ENCODE measurements at regions not wholly inside any gene's neighbourhood (a gene's known extent, or its start where the extent isn't known, plus 50 kb on each side); places are given as distances from the start of the nearest gene placed in this dataset.
"Not testable (repeated sequence)": the region's sequence is repeated elsewhere in the genome, so short reads cannot be mapped to it uniquely, and the experiment has no call there.

DNA sequence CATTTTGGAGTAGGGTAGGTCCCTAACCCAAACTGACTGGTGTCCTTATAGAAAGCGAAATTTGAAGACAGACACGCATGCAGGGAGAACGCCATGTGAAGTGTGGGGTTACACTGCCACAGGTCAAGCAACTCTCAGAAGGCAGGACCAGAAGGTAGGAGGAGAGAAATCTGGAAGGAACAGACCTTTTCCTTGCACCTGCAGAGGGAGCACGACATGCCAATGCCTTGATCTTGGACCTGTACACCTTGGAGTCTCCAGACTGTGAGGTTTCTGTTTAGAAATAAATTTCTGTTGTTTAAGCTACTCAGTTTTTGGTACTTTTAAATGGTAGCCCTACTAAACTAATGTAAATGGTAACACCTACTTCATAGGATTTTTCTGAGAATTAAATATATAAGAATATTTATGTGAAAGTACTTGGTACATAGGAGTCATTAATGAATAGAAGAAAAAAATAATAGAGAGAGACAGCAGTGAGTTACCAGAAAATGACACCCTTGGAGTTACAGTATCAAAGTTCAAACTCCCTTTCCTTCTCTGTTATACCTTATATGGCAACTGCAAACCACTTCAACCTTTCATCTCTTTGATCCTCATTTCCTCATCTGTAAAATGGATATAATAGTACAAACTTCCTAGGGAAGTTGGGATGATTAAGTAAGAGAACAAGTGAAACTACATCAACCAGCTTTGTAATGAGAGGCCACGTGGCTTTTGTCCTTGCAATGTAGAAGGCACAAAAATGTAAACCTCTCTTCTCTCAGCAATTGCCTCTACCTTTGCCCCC lies 184.9 kb upstream of the PARD3B start:
- DNase-seq (ENCODE audit: low read depth in 3 of 3), result no peak

- DNase-seq (ENCODE audit: low read depth in 3 of 3), result no peak
These were observed 183.5 kb upstream of the PARD3B start for GRCh38 chr2:204361738-204362137.

- no peak for DNase-seq (ENCODE audit: low read depth in 3 of 3)
These were observed 182.7 kb upstream of the PARD3B start for GRCh38 chr2:204362581-204362980.

DNA sequence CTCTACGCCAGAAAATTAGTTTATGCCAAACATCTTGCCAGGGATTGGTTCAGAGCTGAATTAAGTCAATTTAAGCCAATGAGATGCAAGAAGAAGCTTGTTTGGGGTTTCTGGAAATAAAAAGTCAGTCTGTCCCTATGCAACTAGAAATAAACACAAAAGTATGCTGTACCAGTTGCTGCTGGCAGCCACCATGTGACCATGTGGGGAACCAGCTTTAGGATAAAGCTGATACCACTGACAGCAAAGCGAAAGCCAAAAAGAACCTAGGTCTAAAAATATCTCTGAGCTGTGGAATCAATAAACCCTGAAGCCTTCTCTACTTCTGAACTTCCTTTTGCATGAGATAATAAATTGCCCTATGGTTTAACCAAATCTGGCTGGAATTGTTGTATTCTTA lies 181.8 kb upstream of the PARD3B start:
- no peak for DNase-seq (ENCODE audit: low read depth in 3 of 3)

DNA sequence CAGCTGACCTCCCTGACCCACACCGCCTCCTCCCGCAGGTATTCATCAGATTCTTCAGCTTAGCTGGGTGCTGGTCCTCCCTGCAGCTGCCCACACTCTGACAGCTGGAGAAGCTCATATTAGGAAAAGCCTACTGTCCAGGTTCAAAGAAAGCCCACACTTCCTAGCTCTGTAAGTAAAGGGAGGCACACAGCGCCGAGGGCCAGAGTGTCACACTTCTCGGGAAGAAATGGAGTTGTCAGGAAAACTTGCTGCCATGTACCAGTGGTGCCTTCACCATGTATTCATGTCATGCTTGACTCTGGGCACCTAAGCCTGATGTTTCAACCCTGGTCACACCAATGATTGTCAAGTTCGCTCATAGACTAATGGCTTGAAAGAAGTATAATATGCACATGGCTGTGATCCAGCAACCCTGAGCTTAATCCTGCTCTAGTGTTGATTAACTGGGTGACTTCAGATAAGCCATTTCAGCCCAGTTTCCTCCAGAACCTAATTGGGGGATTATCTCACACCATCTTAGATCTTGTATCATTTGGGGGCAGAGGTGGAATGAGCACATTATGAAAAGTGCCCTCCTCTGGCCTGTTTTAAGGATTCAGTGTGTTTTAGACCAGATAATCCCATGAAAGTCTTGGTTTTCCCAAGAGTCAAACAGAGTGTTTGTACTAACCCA lies 180.3 kb upstream of the PARD3B start:
- no peak for DNase-seq (ENCODE audit: low read depth in 3 of 3)

- DNase-seq (ENCODE audit: low read depth in 3 of 3), result no peak
These were observed 179.5 kb upstream of the PARD3B start for GRCh38 chr2:204365811-204366210.

- no peak for DNase-seq (ENCODE audit: low read depth in 3 of 3)
These were observed 177.8 kb upstream of the PARD3B start for GRCh38 chr2:204367466-204367865.

DNA sequence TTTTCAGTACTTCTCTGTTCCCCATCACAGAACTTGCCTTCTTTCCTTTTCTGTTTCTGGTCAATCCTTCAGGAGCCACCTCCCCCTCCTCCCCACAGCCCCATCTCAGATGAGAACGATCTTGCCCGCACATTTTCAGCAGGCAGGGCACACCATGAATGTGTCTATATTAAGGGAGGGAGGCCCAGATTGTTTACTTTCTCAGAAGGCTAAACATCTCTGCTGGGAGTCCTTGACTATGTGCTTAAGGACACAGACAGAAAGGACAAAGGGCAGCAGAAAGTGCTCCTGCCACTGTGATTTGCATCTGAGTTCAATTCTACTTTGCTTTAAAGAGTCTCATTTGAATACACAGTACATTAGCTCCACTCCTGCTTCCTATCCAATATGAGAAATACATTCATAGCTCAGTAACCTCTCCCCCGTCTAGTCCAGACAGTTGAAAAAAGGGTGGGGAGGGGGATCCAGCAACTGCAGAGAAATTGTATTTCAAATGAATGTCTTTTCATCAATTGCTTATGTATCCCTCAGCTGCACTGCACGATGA lies 175.0 kb upstream of the PARD3B start:
- DNase-seq (ENCODE audit: low read depth in 3 of 3), result no peak

GRCh38 chr2:204373942-204374341 lies 171.3 kb upstream of the PARD3B start:
- no peak for DNase-seq (ENCODE audit: low read depth in 3 of 3)

DNA sequence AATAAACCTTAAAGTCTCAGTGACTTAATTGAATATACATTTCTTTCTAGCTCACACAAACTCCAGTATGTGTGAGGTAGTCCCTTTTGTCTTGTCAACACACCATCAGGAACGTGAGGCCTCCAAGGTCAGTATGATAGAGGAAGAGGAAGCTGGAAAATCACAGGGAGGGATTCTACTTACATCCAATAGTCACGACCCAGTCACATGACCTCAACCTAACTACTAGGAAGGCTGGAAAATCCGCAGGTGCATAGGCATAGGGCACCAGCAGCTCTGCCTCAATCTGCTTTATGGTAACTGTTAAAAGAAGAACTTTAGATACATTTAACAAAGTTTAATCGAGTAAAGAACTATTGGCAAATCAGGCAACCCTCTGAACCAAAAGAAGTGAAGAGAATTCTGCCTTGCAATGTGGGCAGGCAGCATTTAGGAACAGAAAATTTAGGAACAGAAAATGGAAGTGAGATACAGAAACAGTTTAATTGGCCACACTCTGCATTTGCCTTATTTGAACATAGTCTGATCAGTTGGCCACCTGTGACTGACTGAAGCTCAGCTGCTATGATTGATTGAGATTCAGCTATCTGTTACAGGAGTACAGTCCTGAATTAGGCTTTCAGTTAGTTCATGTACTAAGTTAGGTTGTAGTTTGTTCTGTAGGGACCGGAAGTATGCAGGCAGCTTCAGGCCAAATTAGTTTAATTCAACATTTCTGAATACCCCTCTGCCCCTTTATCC lies 165.0 kb upstream of the PARD3B start:
- DNase-seq (ENCODE audit: low read depth in 3 of 3), result no peak

GRCh38 chr2:204386668-204387067 lies 158.6 kb upstream of the PARD3B start:
- DNase-seq (ENCODE audit: low read depth in 3 of 3), result no peak

- DNase-seq (ENCODE audit: low read depth in 3 of 3), result no peak
These were observed 156.2 kb upstream of the PARD3B start for GRCh38 chr2:204389120-204389519.

DNA sequence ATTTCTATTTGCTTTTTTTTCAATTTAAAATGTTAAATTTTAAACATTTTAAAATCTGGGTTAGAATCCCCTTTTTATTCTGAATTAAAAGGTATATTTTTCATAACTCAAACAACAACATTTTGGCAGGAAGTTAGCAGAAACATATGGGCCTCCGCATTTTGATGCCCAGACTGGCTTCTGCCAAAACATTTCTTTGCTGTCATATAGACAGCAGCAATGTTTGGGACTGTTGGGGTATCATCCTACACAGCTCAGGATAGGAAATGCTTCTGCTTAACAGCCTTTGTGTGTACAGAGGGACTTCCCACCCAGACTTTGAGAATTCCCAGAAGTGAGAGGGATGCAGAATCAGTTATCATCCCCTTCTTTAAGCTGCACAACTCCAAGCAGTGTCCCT lies 155.4 kb upstream of the PARD3B start:
- DNase-seq (ENCODE audit: low read depth in 3 of 3), result no peak

DNA sequence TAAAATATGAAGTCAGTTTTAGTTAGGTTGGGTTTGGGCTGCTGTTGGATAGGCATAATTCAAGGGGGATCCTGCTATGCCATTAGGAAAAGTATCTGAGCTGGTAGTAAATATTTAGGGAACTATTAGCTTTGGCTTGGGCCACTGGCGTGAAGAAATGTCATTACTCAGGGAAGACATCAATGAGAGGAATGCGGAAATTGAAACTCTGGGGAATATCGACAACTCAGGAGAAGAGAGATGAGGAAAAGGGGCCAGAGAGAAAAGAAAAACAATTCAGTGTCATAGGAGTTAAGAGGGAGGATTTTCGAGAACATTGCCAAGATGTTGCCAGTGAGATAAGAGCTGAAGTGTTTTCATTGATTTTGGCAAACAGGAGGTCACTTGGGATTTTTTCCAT lies 149.7 kb upstream of the PARD3B start:
- no peak for DNase-seq (ENCODE audit: low read depth in 3 of 3)

- DNase-seq (ENCODE audit: low read depth in 3 of 3), result no peak
These were observed 144.2 kb upstream of the PARD3B start for GRCh38 chr2:204401114-204401513.

GRCh38 chr2:204407204-204408014 lies 137.9 kb upstream of the PARD3B start:
- DNase-seq (ENCODE audit: low read depth in 3 of 3), result no peak

DNA sequence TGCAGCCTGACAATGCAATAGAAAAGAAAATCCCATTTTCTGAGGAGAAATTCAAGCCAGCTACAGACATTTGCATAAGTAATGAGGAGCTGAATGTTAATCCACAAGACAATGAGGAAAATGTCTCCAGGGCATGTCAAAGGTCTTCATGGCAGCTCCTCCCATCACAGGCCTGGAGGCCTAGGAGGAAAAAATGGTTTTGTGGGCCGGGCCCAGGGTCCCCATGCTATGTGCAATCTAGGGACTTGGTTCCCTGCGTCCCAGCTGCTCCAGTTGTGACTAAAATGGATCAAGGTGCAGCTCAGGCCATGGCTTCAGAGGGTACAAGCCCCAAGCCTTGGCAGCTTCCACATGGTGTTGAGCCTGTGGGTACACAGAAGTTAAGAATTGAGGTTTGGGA lies 132.5 kb upstream of the PARD3B start:
- DNase-seq (ENCODE audit: low read depth in 3 of 3), result not testable (repeated sequence)

GRCh38 chr2:204415406-204416181 lies 129.7 kb upstream of the PARD3B start:
- no peak for DNase-seq (ENCODE audit: low read depth in 3 of 3)

GRCh38 chr2:204416236-204416635 lies 129.0 kb upstream of the PARD3B start:
- DNase-seq (ENCODE audit: low read depth in 3 of 3), result no peak

DNA sequence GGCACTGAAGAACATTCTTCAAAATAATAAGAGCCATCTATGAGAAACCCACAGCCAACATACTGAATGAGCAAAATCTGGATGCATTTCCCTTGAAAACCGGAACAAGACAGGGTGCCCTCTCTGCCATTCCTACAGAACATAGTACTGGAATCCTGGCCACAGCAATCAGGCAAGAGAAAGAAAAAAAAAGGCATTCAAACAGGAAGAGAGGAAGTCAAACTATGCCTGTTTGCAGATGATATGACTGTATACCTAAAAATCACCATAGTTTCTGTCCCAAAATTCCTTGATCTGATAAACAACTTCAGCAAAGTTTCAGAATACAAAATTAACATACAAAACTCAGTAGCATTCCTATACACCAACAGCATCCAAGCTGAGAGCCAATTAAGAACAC lies 119.5 kb upstream of the PARD3B start:
- no peak for DNase-seq (ENCODE audit: low read depth in 3 of 3)

DNA sequence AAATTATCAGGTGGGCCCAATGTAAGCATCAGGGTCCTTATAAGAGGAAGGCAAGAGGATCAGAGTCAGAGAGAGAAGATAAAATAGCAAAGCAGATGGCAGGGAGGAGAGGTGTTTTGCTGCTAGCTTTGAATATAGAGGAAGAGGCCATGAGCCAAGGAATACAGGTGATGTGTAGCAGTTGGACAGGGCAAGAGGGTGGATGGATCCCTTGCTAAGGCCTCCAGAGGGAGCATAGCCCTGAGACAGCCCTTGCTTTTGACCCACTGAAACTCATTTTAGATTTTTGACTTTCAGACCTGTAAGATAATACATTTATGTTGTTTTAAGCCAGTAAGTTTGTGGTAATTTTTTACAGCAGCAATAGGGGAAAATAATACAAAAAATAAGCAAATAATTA lies 116.6 kb upstream of the PARD3B start:
- no peak for DNase-seq (ENCODE audit: low read depth in 3 of 3)
